Liver (tissue), 8 donors: ENCODE measurements at regions not wholly inside any gene's neighbourhood (a gene's known extent, or its start where the extent isn't known, plus 50 kb on each side); places are given as distances from the start of the nearest gene placed in this dataset.

Source experiments
- DNase-seq: peaks from one replicate; pipeline ENCODE4 v3.0.0-alpha.2; 2017; ENCODE audit warnings: low spot score
- H3K27ac ChIP-seq, 2 donors: one replicate each; pipeline ENCODE4 v1.7.0; 2013; ENCODE audit warnings: inconsistent platforms in 2 of 2, low read length in 2 of 2, control low read depth in 1 of 2, low read depth in 1 of 2, mild to moderate bottlenecking in 1 of 2
- H3K27me3 ChIP-seq, 4 donors: one replicate each; pipeline versions ENCODE4 v1.6.1 to v1.7.0; 2013; ENCODE audit warnings: low read length in 3 of 4, inconsistent platforms in 1 of 4, mild to moderate bottlenecking in 1 of 4, moderate library complexity in 1 of 4; ENCODE audit not compliant: control insufficient read depth in 4 of 4, insufficient read depth in 4 of 4
- H3K36me3 ChIP-seq, 4 donors: one replicate each; pipeline versions ENCODE4 v1.6.1 to v1.7.0; 2013; ENCODE audit warnings: low read length in 3 of 4, mild to moderate bottlenecking in 3 of 4, low read depth in 1 of 4, moderate library complexity in 1 of 4; ENCODE audit not compliant: control insufficient read depth in 4 of 4, insufficient read depth in 3 of 4
- H3K4me1 ChIP-seq, 4 donors: one replicate each; pipeline versions ENCODE4 v1.6.1 to v1.7.0; 2013; ENCODE audit warnings: low read length in 3 of 4, mild to moderate bottlenecking in 3 of 4, moderate library complexity in 1 of 4; ENCODE audit not compliant: control insufficient read depth in 4 of 4, insufficient read depth in 4 of 4
- H3K4me3 ChIP-seq, 3 donors: one replicate each; pipeline versions ENCODE4 v1.6.1 to v1.7.0; 2013; ENCODE audit warnings: low read length in 3 of 3, control low read depth in 1 of 3, low read depth in 1 of 3, mild to moderate bottlenecking in 1 of 3
- H3K9ac ChIP-seq, 2 donors: one replicate each; pipeline ENCODE4 v1.7.0; 2013; ENCODE audit warnings: low read length in 2 of 2, mild to moderate bottlenecking in 2 of 2, moderate library complexity in 2 of 2, control low read depth in 1 of 2, low read depth in 1 of 2
- H3K9me3 ChIP-seq, 4 donors: one replicate each; pipeline versions ENCODE4 v1.6.1 to v1.7.0; 2013; ENCODE audit warnings: low read length in 3 of 4; ENCODE audit not compliant: control insufficient read depth in 4 of 4
- CTCF ChIP-seq: fragments of 150-350 bp; IDR thresholded peaks from 2 replicates; pipeline ENCODE4 v1.5.1; 2017; ENCODE audit warnings: improper control_type of control experiment, low read depth, low read length; ENCODE audit not compliant: missing input control
- EGR1 ChIP-seq, 2 donors: IDR thresholded peaks; 2 replicates each; pipeline ENCODE4 v1.6.1; 2016 to 2018; ENCODE audit warnings: antibody characterized with exemption in 2 of 2, low read depth in 2 of 2
- FOXA1 ChIP-seq: IDR thresholded peaks from 2 replicates; pipeline ENCODE4 v1.6.1; 2016; ENCODE audit warnings: antibody characterized with exemption
- FOXA2 ChIP-seq: IDR thresholded peaks from 2 replicates; pipeline ENCODE4 v1.6.1; 2016; ENCODE audit warnings: antibody characterized with exemption
- GABPA ChIP-seq, 2 donors: IDR thresholded peaks in 1 of 2; conservative IDR thresholded peaks in 1 of 2; 2 replicates each; pipeline ENCODE4 v1.6.1; 2016; ENCODE audit warnings: antibody characterized with exemption in 2 of 2, mild to moderate bottlenecking in 1 of 2, moderate library complexity in 1 of 2
- HNF4A ChIP-seq, 2 donors: conservative IDR thresholded peaks; 2 replicates each; pipeline ENCODE4 v1.6.1; 2016; ENCODE audit warnings: antibody characterized with exemption in 2 of 2, mild to moderate bottlenecking in 2 of 2
- HNF4G ChIP-seq: IDR thresholded peaks from 2 replicates; pipeline ENCODE4 v1.6.1; 2016; ENCODE audit warnings: antibody characterized with exemption
- JUND ChIP-seq, 2 donors: IDR thresholded peaks; 2 replicates each; pipeline ENCODE4 v1.6.1; 2016; ENCODE audit warnings: antibody characterized with exemption in 2 of 2
- NR2F2 ChIP-seq: IDR thresholded peaks from 2 replicates; pipeline ENCODE4 v1.6.1; 2016; ENCODE audit warnings: antibody characterized with exemption
- RAD21 ChIP-seq, 2 donors: IDR thresholded peaks; 2 replicates each; pipeline ENCODE4 v1.6.1; 2016; ENCODE audit warnings: antibody characterized with exemption in 2 of 2, mild to moderate bottlenecking in 2 of 2
- REST ChIP-seq: IDR thresholded peaks from 2 replicates; pipeline ENCODE4 v1.6.1; 2016; ENCODE audit warnings: antibody characterized with exemption, mild to moderate bottlenecking
- RXRA ChIP-seq, 2 donors: IDR thresholded peaks; 2 replicates each; pipeline ENCODE4 v1.6.1; 2017 to 2018; ENCODE audit warnings: antibody characterized with exemption in 2 of 2, mild to moderate bottlenecking in 1 of 2
- SP1 ChIP-seq: IDR thresholded peaks from 2 replicates; pipeline ENCODE4 v1.6.1; 2018; ENCODE audit warnings: antibody characterized with exemption, mild to moderate bottlenecking
- TAF1 ChIP-seq: conservative IDR thresholded peaks from 2 replicates; pipeline ENCODE4 v1.6.1; 2016; ENCODE audit warnings: antibody characterized with exemption, mild to moderate bottlenecking
- WGBS: extraction: QIAGEN DNeasy Blood & Tissue Kit; methylation state at CpG from one replicate; pipeline ENCODE4 v1.1.7; 2013; 5-methylcytosine and 5-hydroxymethylcytosine counted together
- TF ChIP-seq, protein P1 (sequence below): IDR thresholded peaks from 2 replicates; pipeline ENCODE4 v1.6.1; 2016; ENCODE audit warnings: antibody characterized with exemption
- TF ChIP-seq, protein P2 (sequence below): IDR thresholded peaks from 2 replicates; pipeline ENCODE4 v1.6.1; 2016; ENCODE audit warnings: antibody characterized with exemption
- donor health status: healthy.
- donor health status: healthy.
- donor health status: healthy.
- donor health status: healthy.
- donor health status: healthy.

- TF ChIP-seq SP1 (no peak), CTCF (no peak), RAD21 (IDR thresholded peaks at IDR 0.05) (no peak), REST (no peak), JUND (IDR thresholded peaks at IDR 0.05) (no peak), RXRA (IDR thresholded peaks at IDR 0.05) (no peak), NR2F2 (no peak), FOXA2 (no peak), HNF4G (no peak), HNF4A (conservative IDR thresholded peaks at IDR 0.05) (no peak), EGR1 (IDR thresholded peaks at IDR 0.05; ENCODE audit: low read depth in 2 of 2) (no peak), GABPA (IDR thresholded peaks at IDR 0.05 in 1 of 2, conservative IDR thresholded peaks at IDR 0.05 in 1 of 2) (no peak)
- TF ChIP-seq, protein P1, sequence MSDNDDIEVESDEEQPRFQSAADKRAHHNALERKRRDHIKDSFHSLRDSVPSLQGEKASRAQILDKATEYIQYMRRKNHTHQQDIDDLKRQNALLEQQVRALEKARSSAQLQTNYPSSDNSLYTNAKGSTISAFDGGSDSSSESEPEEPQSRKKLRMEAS = no peak
- TF ChIP-seq, protein P2, sequence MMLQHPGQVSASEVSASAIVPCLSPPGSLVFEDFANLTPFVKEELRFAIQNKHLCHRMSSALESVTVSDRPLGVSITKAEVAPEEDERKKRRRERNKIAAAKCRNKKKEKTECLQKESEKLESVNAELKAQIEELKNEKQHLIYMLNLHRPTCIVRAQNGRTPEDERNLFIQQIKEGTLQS = no peak
- Histone ChIP-seq H3K9ac (no peak overlapping the region), H3K9me3 (no peaks in the 10 kb centered on the region), H3K36me3 (no peaks in the 10 kb centered on the region), H3K27me3 (no peaks in the 10 kb centered on the region), H3K4me1 (no peaks in the 10 kb centered on the region), H3K27ac (no peak overlapping the region), H3K4me3 (no peak overlapping the region)
- no peak for DNase-seq
- 44% methylated on average over 1 of the region's 1 CpG for WGBS
Measured at GRCh38 chr18:43372773-43373172, 95.5 kb upstream of the SYT4 start.

GRCh38 chr18:43380104-43380672, 102.9 kb upstream of the SYT4 start:
- Histone ChIP-seq H3K4me3 (no peak overlapping the region), H3K9ac (no peak overlapping the region), H3K27ac (no peak overlapping the region), H3K4me1 (no peaks in the 10 kb centered on the region), H3K9me3 (no peaks in the 10 kb centered on the region), H3K27me3 (no peaks in the 10 kb centered on the region), H3K36me3 (no peaks in the 10 kb centered on the region)
- no peak for DNase-seq
- 59% methylated on average over 4 of the region's 4 CpGs for WGBS
- no peak for TF ChIP-seq NR2F2
- TF ChIP-seq RAD21 (IDR thresholded peaks at IDR 0.05) = no peak
- no peak for TF ChIP-seq GABPA (IDR thresholded peaks at IDR 0.05 in 1 of 2, conservative IDR thresholded peaks at IDR 0.05 in 1 of 2)
- TF ChIP-seq SP1 = no peak
- TF ChIP-seq, protein P1 = no peak
- no peak for TF ChIP-seq TAF1
- no peak for TF ChIP-seq CTCF
- TF ChIP-seq HNF4G = no peak
- TF ChIP-seq, protein P2 = no peak
- no peak for TF ChIP-seq REST
- TF ChIP-seq RXRA (IDR thresholded peaks at IDR 0.05) = no peak
- no peak for TF ChIP-seq FOXA2
- no peak for TF ChIP-seq FOXA1
